ENCODE measurements at regions not wholly inside any gene's neighbourhood (a gene's known extent, or its start where the extent isn't known, plus 50 kb on each side); places are given as distances from the start of the nearest gene placed in this dataset.

DNA sequence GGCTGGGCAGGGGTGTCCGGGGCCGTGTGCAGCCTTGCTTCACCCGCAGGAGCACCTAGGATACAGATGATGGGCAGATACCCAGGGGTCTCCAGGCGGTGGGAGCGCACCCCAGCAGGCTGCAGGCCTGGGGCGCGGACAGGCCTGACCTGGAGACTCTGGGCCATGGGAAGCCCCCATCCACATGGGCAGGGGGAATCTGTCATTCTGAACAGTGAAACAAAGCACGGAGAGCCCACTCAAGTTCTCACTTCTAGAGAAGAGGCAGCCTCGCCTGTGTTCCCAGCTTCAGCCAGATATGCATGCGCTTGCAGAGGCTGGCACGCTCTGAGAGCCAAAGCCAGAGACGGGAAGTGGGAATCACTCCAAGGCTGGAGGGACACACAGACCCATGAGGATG is 333.1 kb downstream of the BRD1 start:
- TF ChIP-seq SPI1 (IDR thresholded peaks at IDR 0.05; ENCODE audit: low read depth, low read length) (no peak), PAX5 (IDR thresholded peaks at IDR 0.05; ENCODE audit: insufficient read depth, low read length, severe bottlenecking) (no peak), TAF1 (IDR thresholded peaks at IDR 0.05; ENCODE audit: low read depth, low read length) (no peak), POLR2A (IDR thresholded peaks at IDR 0.05; ENCODE audit: low read depth, low read length) (no peak), POU2F2 (IDR thresholded peaks at IDR 0.05; ENCODE audit: low read depth, low read length) (no peak), POLR2AphosphoS5 (IDR thresholded peaks at IDR 0.05; ENCODE audit: low read depth, low read length) (no peak)
- no peak for FAIRE-seq
- DNase-seq (ENCODE audit: insufficient read length, low spot score) = no peak

DNA sequence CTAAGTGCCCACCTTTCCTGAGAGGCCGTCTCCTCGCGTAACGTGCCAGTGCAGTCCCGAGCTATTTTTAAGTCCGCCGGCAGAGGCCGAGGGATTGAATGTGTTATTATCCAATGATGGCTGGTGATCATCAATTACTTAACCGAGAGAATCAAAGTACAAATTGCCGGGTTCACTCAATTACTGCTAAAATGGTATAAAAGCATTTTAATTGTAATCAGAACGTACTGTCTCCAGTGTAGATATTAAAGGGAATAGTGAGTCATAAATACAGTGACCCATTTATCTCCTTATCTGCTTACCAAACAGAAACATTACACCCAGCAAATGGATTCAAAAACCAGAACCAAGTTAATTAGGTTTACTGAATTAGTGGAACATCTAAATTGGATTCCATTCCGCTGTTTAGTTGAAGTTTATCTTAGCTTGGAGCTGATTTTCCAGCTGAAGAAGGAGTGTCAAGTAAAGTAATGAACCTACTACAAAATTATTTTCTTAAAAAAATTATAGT is 334.9 kb downstream of the BRD1 start:
- TF ChIP-seq TAF1 (IDR thresholded peaks at IDR 0.05; ENCODE audit: low read depth, low read length) (no peak), SPI1 (IDR thresholded peaks at IDR 0.05; ENCODE audit: low read depth, low read length) (no peak), POU2F2 (IDR thresholded peaks at IDR 0.05; ENCODE audit: low read depth, low read length) (no peak), PAX5 (IDR thresholded peaks at IDR 0.05; ENCODE audit: insufficient read depth, low read length, severe bottlenecking) (no peak), POLR2AphosphoS5 (IDR thresholded peaks at IDR 0.05; ENCODE audit: low read depth, low read length) (no peak), POLR2A (IDR thresholded peaks at IDR 0.05; ENCODE audit: low read depth, low read length) (no peak)
- DNase-seq (ENCODE audit: insufficient read length, low spot score) = no peak
- no peak for FAIRE-seq

DNA sequence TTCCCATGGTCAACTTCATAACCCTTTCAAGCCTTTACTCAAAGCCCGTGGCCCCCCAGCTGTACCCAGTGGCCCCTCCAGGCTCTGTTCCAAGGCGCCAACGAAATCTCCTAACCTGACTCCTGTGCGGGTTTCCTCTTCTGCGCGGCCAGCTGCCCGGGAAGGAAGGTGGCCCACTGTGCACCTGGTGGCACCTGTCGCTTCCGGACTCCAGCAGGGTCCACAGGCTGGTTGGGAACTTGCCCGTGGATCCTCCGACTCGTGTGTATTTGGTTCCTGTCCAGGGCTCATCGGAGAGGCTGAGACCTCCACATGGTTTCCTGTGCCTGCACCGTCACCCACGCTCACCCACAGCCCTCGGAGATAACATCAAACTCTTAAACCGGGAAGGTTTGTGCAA is 335.4 kb downstream of the BRD1 start:
- TF ChIP-seq POLR2AphosphoS5 (IDR thresholded peaks at IDR 0.05; ENCODE audit: low read depth, low read length) (no peak), SPI1 (IDR thresholded peaks at IDR 0.05; ENCODE audit: low read depth, low read length) (no peak), TAF1 (IDR thresholded peaks at IDR 0.05; ENCODE audit: low read depth, low read length) (no peak), PAX5 (IDR thresholded peaks at IDR 0.05; ENCODE audit: insufficient read depth, low read length, severe bottlenecking) (no peak), POLR2A (IDR thresholded peaks at IDR 0.05; ENCODE audit: low read depth, low read length) (no peak), POU2F2 (IDR thresholded peaks at IDR 0.05; ENCODE audit: low read depth, low read length) (no peak)
- FAIRE-seq (no peak), DNase-seq (ENCODE audit: insufficient read length, low spot score) (no peak)

DNA sequence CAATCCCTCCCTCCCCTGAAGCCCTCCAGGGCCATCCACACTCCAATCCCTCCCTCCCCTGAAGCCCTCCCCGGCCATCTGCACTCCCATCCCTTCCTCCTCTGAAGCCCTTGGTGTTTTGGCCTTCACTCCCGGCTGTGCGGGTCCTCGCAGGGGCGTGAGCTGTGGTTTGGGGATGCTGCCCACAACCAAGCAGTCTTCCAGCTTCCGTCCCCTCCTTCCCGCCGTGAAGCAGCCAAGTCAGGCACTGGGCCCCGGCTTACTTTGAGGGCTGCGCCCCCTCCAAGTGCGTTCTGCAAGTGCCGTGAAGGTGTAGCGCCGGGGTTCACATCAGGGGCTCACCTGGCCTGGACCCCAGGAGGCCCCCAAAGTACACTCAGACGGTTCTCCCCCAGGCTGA is 335.9 kb downstream of the BRD1 start:
- FAIRE-seq = no peak
- no peak for DNase-seq (ENCODE audit: insufficient read length, low spot score)
- TF ChIP-seq POLR2AphosphoS5 (IDR thresholded peaks at IDR 0.05; ENCODE audit: low read depth, low read length) (no peak), TAF1 (IDR thresholded peaks at IDR 0.05; ENCODE audit: low read depth, low read length) (no peak)

DNA sequence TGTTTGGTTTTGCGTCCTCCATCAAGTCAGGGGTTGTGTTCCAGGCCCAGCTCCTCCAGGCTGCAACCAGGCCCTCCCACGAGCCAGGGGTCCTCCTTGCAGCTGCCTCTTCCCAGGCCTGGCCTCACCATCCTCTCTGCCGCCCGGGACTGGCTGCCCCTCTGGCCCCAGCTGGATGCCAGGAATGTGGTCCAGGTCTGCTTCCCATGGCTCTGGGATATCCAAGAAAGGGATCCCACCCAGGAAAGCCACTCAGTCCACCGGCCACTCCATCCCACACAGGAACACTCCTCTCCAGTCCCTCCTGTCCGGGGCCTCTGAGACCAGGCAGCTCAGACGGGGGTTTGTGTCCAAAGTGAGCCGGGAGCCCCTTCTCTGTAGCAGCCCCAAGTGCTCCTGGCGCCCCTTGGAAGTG is 336.4 kb downstream of the BRD1 start:
- FAIRE-seq (no peak), DNase-seq (ENCODE audit: insufficient read length, low spot score) (no peak)
- TF ChIP-seq PAX5 (IDR thresholded peaks at IDR 0.05; ENCODE audit: insufficient read depth, low read length, severe bottlenecking) = no peak
- TF ChIP-seq POLR2A (IDR thresholded peaks at IDR 0.05; ENCODE audit: low read depth, low read length) = no peak
- no peak for TF ChIP-seq SPI1 (IDR thresholded peaks at IDR 0.05; ENCODE audit: low read depth, low read length)
- no peak for TF ChIP-seq POLR2AphosphoS5 (IDR thresholded peaks at IDR 0.05; ENCODE audit: low read depth, low read length)
- no peak for TF ChIP-seq TAF1 (IDR thresholded peaks at IDR 0.05; ENCODE audit: low read depth, low read length)
- TF ChIP-seq POU2F2 (IDR thresholded peaks at IDR 0.05; ENCODE audit: low read depth, low read length) = no peak

DNA sequence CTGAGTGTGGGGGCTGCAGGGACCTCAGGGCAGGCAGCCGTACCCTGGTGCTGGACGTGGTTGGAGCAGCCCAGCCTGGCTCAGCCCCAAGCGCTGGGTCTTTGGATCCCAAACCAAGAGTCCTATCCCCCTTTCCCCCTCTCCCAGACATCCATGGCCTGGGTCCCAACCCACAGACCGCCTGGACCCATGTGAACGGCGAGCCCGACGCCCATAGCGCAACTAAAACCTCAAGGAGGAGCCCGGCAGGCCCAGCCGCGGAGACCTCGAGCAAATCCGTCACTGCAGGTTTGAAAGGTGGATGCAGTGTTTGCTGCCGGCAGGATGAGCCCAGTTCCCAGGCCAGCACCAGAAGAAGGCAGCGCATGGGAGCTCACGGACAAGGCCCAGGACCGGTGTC is 337.0 kb downstream of the BRD1 start:
- TF ChIP-seq POLR2AphosphoS5 (IDR thresholded peaks at IDR 0.05; ENCODE audit: low read depth, low read length) (no peak), POU2F2 (IDR thresholded peaks at IDR 0.05; ENCODE audit: low read depth, low read length) (no peak), SPI1 (IDR thresholded peaks at IDR 0.05; ENCODE audit: low read depth, low read length) (no peak), PAX5 (IDR thresholded peaks at IDR 0.05; ENCODE audit: insufficient read depth, low read length, severe bottlenecking) (no peak), TAF1 (IDR thresholded peaks at IDR 0.05; ENCODE audit: low read depth, low read length) (no peak), POLR2A (IDR thresholded peaks at IDR 0.05; ENCODE audit: low read depth, low read length) (no peak)
- DNase-seq (ENCODE audit: insufficient read length, low spot score) (no peak), FAIRE-seq (no peak)

DNA sequence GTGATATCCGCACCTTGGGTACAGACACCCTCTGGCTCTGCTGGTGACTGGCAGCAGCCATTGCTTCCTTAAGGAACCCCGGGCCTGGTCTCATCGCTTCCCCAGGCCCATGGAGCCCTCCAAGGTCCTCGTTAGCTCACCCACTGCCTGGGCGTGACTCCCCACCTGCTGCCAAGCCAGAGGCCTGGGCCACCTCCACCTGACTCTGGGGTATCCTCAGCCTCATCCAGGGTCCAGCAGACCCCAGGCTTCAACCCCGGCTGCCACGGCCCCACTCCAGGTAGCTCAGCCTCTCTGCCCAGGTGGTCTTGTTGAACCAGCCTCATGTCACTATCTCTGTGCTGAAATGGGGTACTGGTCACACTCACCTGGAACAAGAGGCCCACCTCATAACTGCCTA is 337.9 kb downstream of the BRD1 start:
- TF ChIP-seq POLR2AphosphoS5 (IDR thresholded peaks at IDR 0.05; ENCODE audit: low read depth, low read length) (no peak), SPI1 (IDR thresholded peaks at IDR 0.05; ENCODE audit: low read depth, low read length) (no peak), POLR2A (IDR thresholded peaks at IDR 0.05; ENCODE audit: low read depth, low read length) (no peak), TAF1 (IDR thresholded peaks at IDR 0.05; ENCODE audit: low read depth, low read length) (no peak), POU2F2 (IDR thresholded peaks at IDR 0.05; ENCODE audit: low read depth, low read length) (no peak), PAX5 (IDR thresholded peaks at IDR 0.05; ENCODE audit: insufficient read depth, low read length, severe bottlenecking) (no peak)
- DNase-seq (ENCODE audit: insufficient read length, low spot score) (no peak), FAIRE-seq (no peak)

DNA sequence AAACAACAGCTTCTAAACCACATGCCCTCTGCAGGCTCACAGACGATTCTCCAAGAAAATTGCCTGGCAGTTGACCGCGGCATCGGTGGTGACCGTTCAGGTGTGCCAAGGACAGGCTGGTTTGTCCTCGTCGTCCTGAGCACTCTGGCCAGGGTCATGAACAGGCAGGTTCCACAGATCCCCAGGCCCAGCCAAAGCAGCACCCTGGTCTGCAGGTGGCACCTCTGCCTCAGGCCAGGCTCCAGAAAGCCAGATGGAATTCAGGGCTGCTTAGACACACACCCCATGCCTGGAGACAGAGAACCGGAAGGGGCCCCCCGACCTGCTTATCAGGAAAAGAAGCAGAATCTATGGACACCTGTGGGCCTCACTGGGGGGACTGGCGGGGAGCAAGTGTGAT is 338.7 kb downstream of the BRD1 start:
- no peak for FAIRE-seq
- no peak for DNase-seq (ENCODE audit: insufficient read length, low spot score)
- TF ChIP-seq POLR2AphosphoS5 (IDR thresholded peaks at IDR 0.05; ENCODE audit: low read depth, low read length) = no peak
- TF ChIP-seq PAX5 (IDR thresholded peaks at IDR 0.05; ENCODE audit: insufficient read depth, low read length, severe bottlenecking) = no peak
- TF ChIP-seq POLR2A (IDR thresholded peaks at IDR 0.05; ENCODE audit: low read depth, low read length) = no peak

DNA sequence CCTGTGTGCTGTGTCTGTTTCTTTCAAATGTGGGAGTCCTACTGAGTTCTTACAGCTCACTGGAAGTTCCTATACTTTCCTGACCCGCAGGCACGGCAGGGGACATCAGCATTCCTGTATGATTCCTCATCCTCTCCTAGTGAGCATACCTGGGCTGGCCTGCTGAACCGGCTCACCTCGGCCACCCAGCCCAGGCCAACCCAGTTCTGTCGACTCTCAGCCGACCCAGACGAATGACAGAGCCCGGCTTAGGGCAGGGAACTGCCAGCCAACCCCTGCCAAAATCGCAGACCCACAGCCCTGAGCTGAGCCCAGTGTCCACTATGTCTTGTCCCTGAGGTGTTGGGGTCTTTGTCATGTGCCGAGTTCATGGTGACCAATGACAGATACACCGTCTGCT is 339.7 kb downstream of the BRD1 start:
- TF ChIP-seq TAF1 (IDR thresholded peaks at IDR 0.05; ENCODE audit: low read depth, low read length) (no peak), PAX5 (IDR thresholded peaks at IDR 0.05; ENCODE audit: insufficient read depth, low read length, severe bottlenecking) (no peak), SPI1 (IDR thresholded peaks at IDR 0.05; ENCODE audit: low read depth, low read length) (no peak), POU2F2 (IDR thresholded peaks at IDR 0.05; ENCODE audit: low read depth, low read length) (no peak), POLR2AphosphoS5 (IDR thresholded peaks at IDR 0.05; ENCODE audit: low read depth, low read length) (no peak), POLR2A (IDR thresholded peaks at IDR 0.05; ENCODE audit: low read depth, low read length) (no peak)
- FAIRE-seq = no peak
- DNase-seq (ENCODE audit: insufficient read length, low spot score) = no peak

DNA sequence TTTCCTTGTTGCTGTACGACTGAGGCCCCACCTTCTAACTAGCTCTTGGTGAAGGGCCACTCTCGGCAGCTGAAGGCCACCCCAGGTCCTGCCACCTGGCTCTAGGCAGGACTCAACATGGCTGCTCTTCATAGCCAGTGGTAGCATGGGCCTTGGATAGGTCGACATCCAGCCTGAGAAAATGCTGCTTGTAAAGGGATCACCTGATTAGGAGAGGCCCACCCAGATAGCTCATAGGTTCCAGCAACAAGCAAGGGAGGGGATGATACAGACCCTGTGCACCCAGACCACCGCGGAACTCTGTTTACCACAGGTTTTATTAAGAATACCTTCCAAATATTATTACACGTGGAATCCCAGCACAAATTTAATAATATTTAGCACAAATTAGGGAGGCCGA is 341.4 kb downstream of the BRD1 start:
- DNase-seq (ENCODE audit: insufficient read length, low spot score) (no peak), FAIRE-seq (no peak)
- TF ChIP-seq POLR2A (IDR thresholded peaks at IDR 0.05; ENCODE audit: low read depth, low read length) = no peak
- no peak for TF ChIP-seq POLR2AphosphoS5 (IDR thresholded peaks at IDR 0.05; ENCODE audit: low read depth, low read length)
- no peak for TF ChIP-seq POU2F2 (IDR thresholded peaks at IDR 0.05; ENCODE audit: low read depth, low read length)
- no peak for TF ChIP-seq PAX5 (IDR thresholded peaks at IDR 0.05; ENCODE audit: insufficient read depth, low read length, severe bottlenecking)
- TF ChIP-seq SPI1 (IDR thresholded peaks at IDR 0.05; ENCODE audit: low read depth, low read length) = no peak
- no peak for TF ChIP-seq TAF1 (IDR thresholded peaks at IDR 0.05; ENCODE audit: low read depth, low read length)

Measured in GM12891 (cell line).